ENCODE measurements at regions not wholly inside any gene's neighbourhood (a gene's known extent, or its start where the extent isn't known, plus 50 kb on each side); places are given as distances from the start of the nearest gene placed in this dataset.

GRCh38 chr13:67506407-67506806 lies 276.3 kb upstream of the PCDH9 start:
- Mint-ChIP-seq H3K27ac (ENCODE audit: unreplicated experiment) (no peak overlapping the region), H3K4me1 (ENCODE audit: low read depth, unreplicated experiment) (no peaks in the 10 kb centered on the region), H3K4me3 (ENCODE audit: unreplicated experiment) (no peak overlapping the region), H3K36me3 (ENCODE audit: insufficient read depth, unreplicated experiment) (no peaks in the 10 kb centered on the region), H3K27me3 (ENCODE audit: insufficient read depth, unreplicated experiment) (peaks cover 3% of the 10 kb centered on the region), H3K9me3 (ENCODE audit: unreplicated experiment) (no peaks in the 10 kb centered on the region)
- H3K9me3 ChIP-seq, result no peaks in the 10 kb centered on the region
- no peak for DNase-seq
- CTCF ChIA-PET, result no interaction called here
- H3K36me3 ChIP-seq (ENCODE audit: control insufficient read depth, insufficient read depth, low read length), result no peaks in the 10 kb centered on the region
- no peaks in the 10 kb centered on the region for H3K27me3 ChIP-seq (replicated peaks; ENCODE audit: control insufficient read depth, insufficient read depth, low read length)
- no peak overlapping the region for H3K4me3 ChIP-seq (ENCODE audit: low read depth, low read length)
- intact Hi-C loops (cut with micrococcal nuclease; ENCODE audit: unreplicated experiment), result no loop called here
- BruUV-seq (replicated peaks), result no TSS peak
- POLR2A ChIA-PET, result no interaction called here
- TF ChIP-seq CTCF (IDR thresholded peaks at IDR 0.05; ENCODE audit: insufficient read depth in 1 of 2, low read depth in 1 of 2, low read length in 1 of 2, severe bottlenecking in 1 of 2, unreplicated experiment in 1 of 2), result no peak
- no peaks in the 10 kb centered on the region for H3K4me1 ChIP-seq

- POLR2A ChIA-PET, result no interaction called here
- peaks cover 5% of the 10 kb centered on the region for H3K27me3 Mint-ChIP-seq (ENCODE audit: insufficient read depth, unreplicated experiment)
- CTCF ChIA-PET, result no interaction called here
- no peaks in the 10 kb centered on the region for H3K9me3 Mint-ChIP-seq (ENCODE audit: unreplicated experiment)
- intact Hi-C loops (cut with micrococcal nuclease; ENCODE audit: unreplicated experiment), result no loop called here
- H3K36me3 Mint-ChIP-seq (ENCODE audit: insufficient read depth, unreplicated experiment), result no peaks in the 10 kb centered on the region
- Histone ChIP-seq H3K4me3 (ENCODE audit: low read depth, low read length) (no peak overlapping the region), H3K27me3 (replicated peaks; ENCODE audit: control insufficient read depth, insufficient read depth, low read length) (no peaks in the 10 kb centered on the region), H3K36me3 (ENCODE audit: control insufficient read depth, insufficient read depth, low read length) (no peaks in the 10 kb centered on the region), H3K9me3 (no peaks in the 10 kb centered on the region), H3K4me1 (no peaks in the 10 kb centered on the region)
- no TSS peak for BruUV-seq (replicated peaks)
- H3K4me3 Mint-ChIP-seq (ENCODE audit: unreplicated experiment), result no peak overlapping the region
- DNase-seq, result no peak
- no peaks in the 10 kb centered on the region for H3K4me1 Mint-ChIP-seq (ENCODE audit: low read depth, unreplicated experiment)
- TF ChIP-seq CTCF (IDR thresholded peaks at IDR 0.05; ENCODE audit: insufficient read depth in 1 of 2, low read depth in 1 of 2, low read length in 1 of 2, severe bottlenecking in 1 of 2, unreplicated experiment in 1 of 2), result no peak
- H3K27ac Mint-ChIP-seq (ENCODE audit: unreplicated experiment), result no peak overlapping the region
Measured at GRCh38 chr13:67505376-67505775, 275.2 kb upstream of the PCDH9 start.

GRCh38 chr13:67498948-67499347 lies 268.8 kb upstream of the PCDH9 start:
- no peak overlapping the region for H3K27ac Mint-ChIP-seq (ENCODE audit: unreplicated experiment)
- H3K4me1 Mint-ChIP-seq (ENCODE audit: low read depth, unreplicated experiment), result no peaks in the 10 kb centered on the region
- intact Hi-C loops (cut with micrococcal nuclease; ENCODE audit: unreplicated experiment), result no loop called here
- DNase-seq, result no peak
- Histone ChIP-seq H3K27me3 (replicated peaks; ENCODE audit: control insufficient read depth, insufficient read depth, low read length) (no peaks in the 10 kb centered on the region), H3K4me3 (ENCODE audit: low read depth, low read length) (no peak overlapping the region), H3K9me3 (no peaks in the 10 kb centered on the region), H3K36me3 (ENCODE audit: control insufficient read depth, insufficient read depth, low read length) (no peaks in the 10 kb centered on the region), H3K4me1 (no peaks in the 10 kb centered on the region)
- TF ChIP-seq CTCF (IDR thresholded peaks at IDR 0.05; ENCODE audit: insufficient read depth in 1 of 2, low read depth in 1 of 2, low read length in 1 of 2, severe bottlenecking in 1 of 2, unreplicated experiment in 1 of 2), result no peak
- BruUV-seq (replicated peaks), result no TSS peak
- no peaks in the 10 kb centered on the region for H3K36me3 Mint-ChIP-seq (ENCODE audit: insufficient read depth, unreplicated experiment)
- ChIA-PET POLR2A (no interaction called here), CTCF (no interaction called here)
- H3K4me3 Mint-ChIP-seq (ENCODE audit: unreplicated experiment), result no peak overlapping the region
- H3K27me3 Mint-ChIP-seq (ENCODE audit: insufficient read depth, unreplicated experiment), result peaks cover 7% of the 10 kb centered on the region
- H3K9me3 Mint-ChIP-seq (ENCODE audit: unreplicated experiment), result no peaks in the 10 kb centered on the region

Data from Caco-2 (cell line).